Epithelial cell of esophagus (primary cell): ENCODE measurements at regions not wholly inside any gene's neighbourhood (a gene's known extent, or its start where the extent isn't known, plus 50 kb on each side); places are given as distances from the start of the nearest gene placed in this dataset.

Experiments used
- DNase-seq: peaks from one replicate; pipeline ENCODE4 v3.0.0; 2010; ENCODE audit warnings: low read depth
- H3K4me3 ChIP-seq: 2 replicates; pipeline ENCODE4 v1.5.1; 2011; ENCODE audit warnings: mild to moderate bottlenecking, low read length, control low read depth
- TF ChIP-seq, protein P1 (sequence below): IDR thresholded peaks from 2 replicates; pipeline ENCODE4 v1.5.1; 2011; ENCODE audit warnings: low read depth, mild to moderate bottlenecking, low read length, control low read depth, inconsistent platforms; ENCODE audit not compliant: insufficient read depth; ENCODE audit errors: missing control alignments

- no peak for DNase-seq
- TF ChIP-seq, protein P1, sequence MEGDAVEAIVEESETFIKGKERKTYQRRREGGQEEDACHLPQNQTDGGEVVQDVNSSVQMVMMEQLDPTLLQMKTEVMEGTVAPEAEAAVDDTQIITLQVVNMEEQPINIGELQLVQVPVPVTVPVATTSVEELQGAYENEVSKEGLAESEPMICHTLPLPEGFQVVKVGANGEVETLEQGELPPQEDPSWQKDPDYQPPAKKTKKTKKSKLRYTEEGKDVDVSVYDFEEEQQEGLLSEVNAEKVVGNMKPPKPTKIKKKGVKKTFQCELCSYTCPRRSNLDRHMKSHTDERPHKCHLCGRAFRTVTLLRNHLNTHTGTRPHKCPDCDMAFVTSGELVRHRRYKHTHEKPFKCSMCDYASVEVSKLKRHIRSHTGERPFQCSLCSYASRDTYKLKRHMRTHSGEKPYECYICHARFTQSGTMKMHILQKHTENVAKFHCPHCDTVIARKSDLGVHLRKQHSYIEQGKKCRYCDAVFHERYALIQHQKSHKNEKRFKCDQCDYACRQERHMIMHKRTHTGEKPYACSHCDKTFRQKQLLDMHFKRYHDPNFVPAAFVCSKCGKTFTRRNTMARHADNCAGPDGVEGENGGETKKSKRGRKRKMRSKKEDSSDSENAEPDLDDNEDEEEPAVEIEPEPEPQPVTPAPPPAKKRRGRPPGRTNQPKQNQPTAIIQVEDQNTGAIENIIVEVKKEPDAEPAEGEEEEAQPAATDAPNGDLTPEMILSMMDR: no peak
- H3K4me3 ChIP-seq: no peak overlapping the region
These were observed 1626.3 kb upstream of the CELF4 start for GRCh38 chr18:39191931-39192330.

GRCh38 chr18:39191058-39191457, 1625.5 kb upstream of the CELF4 start:
- no peak for DNase-seq
- no peak overlapping the region for H3K4me3 ChIP-seq
- TF ChIP-seq, protein P1: no peak

GRCh38 chr18:39190508-39190907, 1624.9 kb upstream of the CELF4 start:
- peak; percentile 10 for DNase-seq
- H3K4me3 ChIP-seq: no peak overlapping the region
- TF ChIP-seq, protein P1: no peak

DNA sequence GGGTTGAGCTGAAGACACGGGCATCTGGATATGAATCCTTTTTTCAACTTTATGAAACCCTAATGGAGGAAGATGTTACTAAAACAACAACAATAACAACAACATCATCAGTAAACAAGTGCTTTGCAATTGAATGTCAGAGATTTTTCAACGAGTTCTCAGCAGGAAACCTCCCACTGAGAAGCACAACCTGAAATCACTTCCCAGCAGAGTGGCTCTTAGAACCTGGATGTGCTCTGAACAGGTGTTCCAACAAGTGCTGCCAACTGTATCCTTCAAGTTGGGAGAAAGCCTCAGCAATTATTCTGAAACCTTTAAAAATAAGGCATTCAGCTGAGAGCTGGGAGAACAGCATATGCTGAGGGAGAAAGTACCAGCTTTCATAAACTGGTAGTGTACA, 1622.7 kb upstream of the CELF4 start:
- no peak overlapping the region for H3K4me3 ChIP-seq
- TF ChIP-seq, protein P1: no peak
- DNase-seq: no peak

GRCh38 chr18:39186008-39186407, 1620.4 kb upstream of the CELF4 start:
- H3K4me3 ChIP-seq: no peak overlapping the region
- TF ChIP-seq, protein P1: no peak
- DNase-seq: no peak

GRCh38 chr18:39184176-39184575, 1618.6 kb upstream of the CELF4 start:
- TF ChIP-seq, protein P1: no peak
- no peak overlapping the region for H3K4me3 ChIP-seq
- no peak for DNase-seq

GRCh38 chr18:39178166-39178565, 1612.6 kb upstream of the CELF4 start:
- DNase-seq: no peak
- H3K4me3 ChIP-seq: no peak overlapping the region
- TF ChIP-seq, protein P1: no peak
